Upper lobe of left lung (tissue), 4 donors: ENCODE measurements at regions not wholly inside any gene's neighbourhood (a gene's known extent, or its start where the extent isn't known, plus 50 kb on each side); places are given as distances from the start of the nearest gene placed in this dataset.

Source experiments
- CTCF ChIP-seq, 6 experiments: fragments of 450-650 bp in 4 of 6; fragments of 200-600 bp in 2 of 6; sonication (generic) in 2 of 6; IDR thresholded peaks; one replicate each; pipeline ENCODE4 v1.5.1; 2016 to 2019; ENCODE audit warnings: antibody characterized with exemption in 6 of 6
- EP300 ChIP-seq, 4 donors: sonication (generic); formaldehyde crosslinking; IDR thresholded peaks; one replicate each; pipeline ENCODE4 v1.5.1; 2017; ENCODE audit warnings: antibody characterized with exemption in 4 of 4, control low read depth in 2 of 4
- POLR2A ChIP-seq, 4 donors: fragments of 450-650 bp; IDR thresholded peaks; one replicate each; pipeline ENCODE4 v1.5.1; 2016 to 2017; ENCODE audit warnings: antibody characterized with exemption in 4 of 4, mild to moderate bottlenecking in 2 of 4
- POLR2AphosphoS5 ChIP-seq, 2 donors: sonication (generic); formaldehyde crosslinking; IDR thresholded peaks; one replicate each; pipeline ENCODE4 v1.5.1; 2017; ENCODE audit warnings: antibody characterized with exemption in 2 of 2

- TF ChIP-seq EP300 (IDR thresholded peaks at IDR 0.05): no peak
- no peak for TF ChIP-seq POLR2A (IDR thresholded peaks at IDR 0.05)
- no peak for TF ChIP-seq CTCF (IDR thresholded peaks at IDR 0.05)
- TF ChIP-seq POLR2AphosphoS5 (IDR thresholded peaks at IDR 0.05): no peak
Observed at GRCh38 chr10:2208106-2208505, 470.8 kb upstream of the ADARB2 start.
